ENCODE measurements at regions not wholly inside any gene's neighbourhood (a gene's known extent, or its start where the extent isn't known, plus 50 kb on each side); places are given as distances from the start of the nearest gene placed in this dataset.

DNA sequence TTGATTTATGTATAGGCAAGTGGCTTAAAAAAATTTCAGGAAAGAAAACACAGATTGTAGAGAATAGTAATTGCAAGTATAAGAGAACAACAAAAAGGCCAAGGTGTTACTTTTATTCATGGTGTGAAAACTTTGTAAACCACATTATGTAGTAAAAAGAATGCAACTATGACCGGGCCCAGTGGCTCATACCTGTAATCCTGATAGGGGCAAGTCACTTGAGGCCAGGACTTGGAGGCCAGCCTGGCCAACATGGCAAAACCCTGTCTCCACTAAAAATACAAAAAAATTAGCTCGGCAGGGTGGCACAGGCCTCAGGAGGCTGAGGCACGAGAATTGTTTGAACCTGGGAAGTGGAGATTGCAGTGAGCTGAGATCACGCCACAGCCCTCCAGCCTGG, 131.7 kb downstream of the DCK start:
- Histone ChIP-seq H3K36me3 (ENCODE audit: control insufficient read depth, insufficient read depth, low read length) (no peaks in the 10 kb centered on the region), H3K9me3 (ENCODE audit: control insufficient read depth, insufficient read depth, low read length) (no peaks in the 10 kb centered on the region; the same call in 1 of the 2 replicates), H3K4me1 (ENCODE audit: control insufficient read depth, insufficient read depth, low read length) (no peaks in the 10 kb centered on the region; the same call in 1 of the 2 replicates), H3K4me3 (ENCODE audit: low read length) (no peak overlapping the region), H3K27me3 (ENCODE audit: control insufficient read depth, insufficient read depth, low read length) (no peaks in the 10 kb centered on the region), H3K27ac (ENCODE audit: low read length) (no peak overlapping the region)
- no peak for DNase-seq (ENCODE audit: low read depth, low spot score)
- WGBS (ENCODE audit: insufficient coverage, insufficient read length), result no CpG with 5 or more reads among the region's 4 CpGs

DNA sequence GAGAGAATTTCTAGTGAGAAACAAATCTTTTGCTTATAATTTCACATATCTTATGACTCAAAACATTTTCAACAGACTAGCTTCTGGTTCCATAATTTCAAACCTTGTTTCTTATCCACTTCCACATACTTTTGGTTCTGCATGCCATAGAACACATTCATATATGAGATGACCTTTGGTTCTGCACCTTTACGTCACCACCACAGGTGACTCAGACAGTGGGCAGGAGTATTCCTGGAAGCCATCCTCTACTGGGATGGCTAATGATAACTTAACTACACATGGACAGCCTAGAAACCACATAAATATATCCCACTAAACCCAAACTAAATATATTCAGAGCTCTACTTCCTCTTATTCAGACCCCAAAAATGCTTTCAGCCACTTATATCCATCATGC, 133.3 kb downstream of the DCK start:
- DNase-seq (ENCODE audit: low read depth, low spot score), result no peak
- Histone ChIP-seq H3K27ac (ENCODE audit: low read length) (no peak overlapping the region), H3K36me3 (ENCODE audit: control insufficient read depth, insufficient read depth, low read length) (no peaks in the 10 kb centered on the region), H3K4me3 (ENCODE audit: low read length) (no peak overlapping the region), H3K27me3 (ENCODE audit: control insufficient read depth, insufficient read depth, low read length) (no peaks in the 10 kb centered on the region), H3K9me3 (ENCODE audit: control insufficient read depth, insufficient read depth, low read length) (no peaks in the 10 kb centered on the region), H3K4me1 (ENCODE audit: control insufficient read depth, insufficient read depth, low read length) (no peaks in the 10 kb centered on the region)
- WGBS (ENCODE audit: insufficient coverage, insufficient read length), result no CpG with 5 or more reads among the region's 1 CpG

DNA sequence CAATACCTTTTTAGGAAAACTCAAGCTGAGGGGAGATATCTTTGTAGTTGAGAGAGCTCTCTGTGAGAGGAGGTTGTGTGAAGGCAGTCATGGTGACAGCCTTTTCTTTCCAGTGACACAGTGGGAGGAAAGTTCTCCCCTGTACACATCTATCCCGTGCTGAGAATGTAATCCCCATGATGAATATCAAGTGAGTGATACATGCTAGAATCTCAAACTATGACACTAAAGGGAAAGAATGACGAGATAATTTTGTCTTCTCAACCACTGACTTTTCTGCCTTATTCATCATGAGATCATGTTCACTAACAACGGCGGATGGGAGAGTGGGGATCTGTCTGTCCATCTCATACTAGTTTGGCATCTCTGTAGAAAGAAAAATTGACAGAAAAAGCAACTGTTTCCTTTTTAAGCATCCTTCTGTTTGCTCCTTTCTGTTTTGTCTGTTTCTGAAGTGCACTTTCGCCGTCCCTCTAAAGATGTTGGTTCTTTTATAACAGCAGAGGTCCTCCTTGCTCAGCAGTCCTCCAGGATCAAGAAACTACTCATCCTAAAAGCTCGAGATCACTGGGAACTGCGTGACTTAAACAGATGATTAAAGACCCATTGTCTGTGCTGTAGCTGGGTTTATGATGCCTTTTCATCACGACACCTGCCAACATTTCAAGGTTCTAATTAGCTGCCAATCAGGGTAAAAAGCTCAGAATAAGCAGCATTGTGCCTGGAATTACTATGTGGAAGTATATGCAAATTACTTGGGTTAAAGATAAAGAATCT, 137.6 kb downstream of the DCK start:
- Histone ChIP-seq H3K4me1 (ENCODE audit: control insufficient read depth, insufficient read depth, low read length) (no peaks in the 10 kb centered on the region), H3K4me3 (ENCODE audit: low read length) (no peak overlapping the region), H3K27ac (ENCODE audit: low read length) (no peak overlapping the region), H3K36me3 (ENCODE audit: control insufficient read depth, insufficient read depth, low read length) (no peaks in the 10 kb centered on the region), H3K27me3 (ENCODE audit: control insufficient read depth, insufficient read depth, low read length) (no peaks in the 10 kb centered on the region), H3K9me3 (ENCODE audit: control insufficient read depth, insufficient read depth, low read length) (no peaks in the 10 kb centered on the region)
- no peak for DNase-seq (ENCODE audit: low read depth, low spot score)
- no CpG with 5 or more reads among the region's 9 CpGs for WGBS (ENCODE audit: insufficient coverage, insufficient read length)

DNA sequence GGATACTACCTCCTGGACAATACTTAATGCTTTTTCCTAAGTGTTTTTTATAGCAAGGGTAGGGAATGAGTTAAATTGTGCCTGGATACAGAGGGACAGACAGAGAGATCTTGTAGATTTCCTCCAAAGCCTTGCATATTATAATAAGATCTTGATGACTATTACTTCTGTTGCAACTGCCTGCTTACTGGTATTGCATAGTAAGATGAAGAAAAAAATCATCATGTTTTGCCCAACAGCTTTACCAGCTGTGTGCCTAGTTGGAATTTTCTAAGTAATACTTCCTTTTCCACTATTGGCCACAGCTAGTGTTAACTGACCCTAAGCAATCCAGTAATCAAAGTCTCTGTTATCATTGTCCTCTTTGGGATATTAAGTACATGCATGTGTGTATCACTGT, 139.0 kb downstream of the DCK start:
- H3K27ac ChIP-seq (ENCODE audit: low read length), result no peak overlapping the region
- H3K27me3 ChIP-seq (ENCODE audit: control insufficient read depth, insufficient read depth, low read length), result no peaks in the 10 kb centered on the region
- no peak for DNase-seq (ENCODE audit: low read depth, low spot score)
- H3K9me3 ChIP-seq (ENCODE audit: control insufficient read depth, insufficient read depth, low read length), result no peaks in the 10 kb centered on the region
- H3K4me1 ChIP-seq (ENCODE audit: control insufficient read depth, insufficient read depth, low read length), result no peaks in the 10 kb centered on the region
- H3K4me3 ChIP-seq (ENCODE audit: low read length), result no peak overlapping the region
- no peaks in the 10 kb centered on the region for H3K36me3 ChIP-seq (ENCODE audit: control insufficient read depth, insufficient read depth, low read length)

DNA sequence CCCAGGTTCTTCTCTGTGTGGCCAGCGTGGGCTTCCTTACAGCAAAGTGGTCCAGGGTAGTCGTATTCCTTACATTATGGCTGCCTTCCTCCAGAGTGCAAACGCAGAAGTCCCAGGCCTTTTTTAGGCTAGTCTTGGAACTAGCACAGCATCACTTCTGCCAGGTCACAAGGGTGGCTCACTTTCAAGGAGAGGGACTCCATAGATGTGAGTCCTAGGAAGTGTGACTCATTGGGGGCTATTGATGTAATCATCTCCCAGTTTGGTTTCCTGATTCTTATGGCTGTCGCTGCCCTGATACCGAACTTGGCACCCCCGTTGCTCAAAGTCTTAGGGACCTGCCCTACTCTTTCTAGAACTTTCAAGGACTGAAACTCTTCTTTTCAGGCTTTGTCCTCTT, 140.0 kb downstream of the DCK start:
- H3K4me1 ChIP-seq (ENCODE audit: control insufficient read depth, insufficient read depth, low read length), result no peaks in the 10 kb centered on the region
- no peak for DNase-seq (ENCODE audit: low read depth, low spot score)
- WGBS (ENCODE audit: insufficient coverage, insufficient read length), result no CpG with 5 or more reads among the region's 6 CpGs
- no peaks in the 10 kb centered on the region for H3K9me3 ChIP-seq (ENCODE audit: control insufficient read depth, insufficient read depth, low read length)
- no peak overlapping the region for H3K4me3 ChIP-seq (ENCODE audit: low read length)
- no peaks in the 10 kb centered on the region for H3K27me3 ChIP-seq (ENCODE audit: control insufficient read depth, insufficient read depth, low read length)
- no peaks in the 10 kb centered on the region for H3K36me3 ChIP-seq (ENCODE audit: control insufficient read depth, insufficient read depth, low read length)
- no peak overlapping the region for H3K27ac ChIP-seq (ENCODE audit: low read length)

DNA sequence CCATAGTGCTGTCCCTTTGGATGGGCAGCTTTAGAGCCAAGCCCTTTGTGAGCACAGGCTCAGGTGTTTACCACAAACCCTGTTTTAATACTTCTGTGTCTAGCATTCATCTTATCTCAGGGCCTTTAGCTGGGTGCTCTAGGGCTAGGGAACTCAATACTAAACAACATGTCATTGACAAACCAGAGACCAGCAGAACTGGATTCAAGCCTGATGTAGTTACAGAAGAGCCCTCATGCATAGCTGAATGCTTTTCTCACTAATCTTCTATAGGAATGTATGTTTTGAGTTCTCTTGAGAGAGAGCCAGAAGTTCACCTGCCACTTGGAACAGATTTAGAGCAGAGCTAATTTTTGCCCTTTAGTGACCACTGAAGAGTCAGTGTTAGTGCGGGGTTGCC, 142.6 kb downstream of the DCK start:
- no CpG with 5 or more reads among the region's 1 CpG for WGBS (ENCODE audit: insufficient coverage, insufficient read length)
- DNase-seq (ENCODE audit: low read depth, low spot score), result no peak
- H3K9me3 ChIP-seq (ENCODE audit: control insufficient read depth, insufficient read depth, low read length), result no peaks in the 10 kb centered on the region
- no peaks in the 10 kb centered on the region for H3K27me3 ChIP-seq (ENCODE audit: control insufficient read depth, insufficient read depth, low read length)
- H3K4me1 ChIP-seq (ENCODE audit: control insufficient read depth, insufficient read depth, low read length), result no peaks in the 10 kb centered on the region
- no peaks in the 10 kb centered on the region for H3K36me3 ChIP-seq (ENCODE audit: control insufficient read depth, insufficient read depth, low read length)
- H3K27ac ChIP-seq (ENCODE audit: low read length), result no peak overlapping the region
- H3K4me3 ChIP-seq (ENCODE audit: low read length), result no peak overlapping the region

DNA sequence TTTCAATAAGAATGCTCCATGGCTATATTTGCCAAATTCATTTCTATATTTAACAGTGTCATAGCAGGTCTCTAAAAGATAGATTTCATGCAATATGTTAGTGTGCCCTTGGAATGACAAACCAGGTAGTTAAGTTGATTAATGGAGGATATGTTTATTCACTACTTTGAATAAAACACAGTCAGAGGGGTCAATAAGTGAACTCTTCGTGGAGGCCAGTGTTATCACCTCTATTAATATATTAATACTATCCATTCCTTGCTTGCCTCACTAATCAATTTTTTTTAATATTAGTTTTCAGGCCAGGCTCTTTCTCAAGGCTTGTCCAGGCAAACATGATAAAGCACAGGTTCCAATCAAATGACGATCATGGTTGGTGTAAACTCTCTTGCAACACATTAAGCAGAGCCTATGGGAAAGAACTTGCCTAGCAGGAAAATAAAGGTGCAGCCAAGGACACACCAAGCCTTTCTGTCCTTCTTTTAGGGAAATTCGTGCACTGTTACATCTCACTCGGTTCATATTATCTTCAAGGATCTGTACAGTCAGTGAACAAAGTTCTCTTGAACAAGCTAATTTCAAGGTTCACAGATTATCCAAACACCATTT, 144.7 kb downstream of the DCK start:
- no peak for DNase-seq (ENCODE audit: low read depth, low spot score)
- no peaks in the 10 kb centered on the region for H3K27me3 ChIP-seq (ENCODE audit: control insufficient read depth, insufficient read depth, low read length)
- H3K4me1 ChIP-seq (ENCODE audit: control insufficient read depth, insufficient read depth, low read length), result no peaks in the 10 kb centered on the region
- H3K9me3 ChIP-seq (ENCODE audit: control insufficient read depth, insufficient read depth, low read length), result no peaks in the 10 kb centered on the region
- no CpG with 5 or more reads among the region's 4 CpGs for WGBS (ENCODE audit: insufficient coverage, insufficient read length)
- no peak overlapping the region for H3K27ac ChIP-seq (ENCODE audit: low read length)
- H3K36me3 ChIP-seq (ENCODE audit: control insufficient read depth, insufficient read depth, low read length), result no peaks in the 10 kb centered on the region
- no peak overlapping the region for H3K4me3 ChIP-seq (ENCODE audit: low read length)

DNA sequence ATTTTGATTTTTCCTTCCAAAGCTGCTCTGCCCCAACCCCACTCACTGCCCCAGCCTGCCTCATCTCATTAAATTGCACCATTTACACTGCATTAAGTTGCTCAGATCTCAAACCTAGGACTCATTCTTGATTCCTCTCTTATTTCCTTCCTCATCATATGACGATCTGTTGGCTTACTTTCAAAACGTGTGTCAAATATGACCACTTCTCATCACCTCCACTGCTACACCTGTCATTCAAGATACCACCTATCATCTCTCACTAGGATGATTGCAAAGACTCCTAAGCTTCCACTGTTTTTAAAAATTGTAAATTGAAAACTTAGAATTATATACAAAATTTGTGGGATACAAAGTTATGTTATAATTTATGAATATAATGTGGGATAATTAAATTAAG, 147.1 kb downstream of the DCK start:
- Histone ChIP-seq H3K9me3 (ENCODE audit: control insufficient read depth, insufficient read depth, low read length) (no peaks in the 10 kb centered on the region), H3K36me3 (ENCODE audit: control insufficient read depth, insufficient read depth, low read length) (no peaks in the 10 kb centered on the region), H3K27ac (ENCODE audit: low read length) (no peak overlapping the region), H3K4me3 (ENCODE audit: low read length) (no peak overlapping the region), H3K27me3 (ENCODE audit: control insufficient read depth, insufficient read depth, low read length) (no peaks in the 10 kb centered on the region), H3K4me1 (ENCODE audit: control insufficient read depth, insufficient read depth, low read length) (no peaks in the 10 kb centered on the region)
- WGBS (ENCODE audit: insufficient coverage, insufficient read length), result no CpG with 5 or more reads among the region's 2 CpGs
- no peak for DNase-seq (ENCODE audit: low read depth, low spot score)

DNA sequence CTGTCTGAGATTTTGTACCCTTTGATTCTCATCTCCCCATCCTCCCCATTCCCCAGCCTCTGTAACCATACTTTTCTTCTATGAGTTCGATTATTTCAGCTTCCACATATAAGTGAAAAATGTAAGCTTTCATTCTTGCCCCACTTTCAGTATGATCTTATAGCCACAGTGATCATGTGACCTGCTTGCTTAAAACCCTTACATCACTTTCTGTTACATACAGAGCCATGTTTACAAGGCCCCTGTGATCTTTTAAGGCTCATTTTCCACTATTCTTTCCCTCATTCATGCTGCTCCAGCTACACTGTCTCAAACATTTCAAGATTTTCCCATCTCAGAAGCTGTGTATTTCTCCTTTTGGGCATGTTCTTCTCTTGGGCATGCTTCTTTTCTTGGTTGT, 147.7 kb downstream of the DCK start:
- no CpG with 5 or more reads among the region's 1 CpG for WGBS (ENCODE audit: insufficient coverage, insufficient read length)
- Histone ChIP-seq H3K9me3 (ENCODE audit: control insufficient read depth, insufficient read depth, low read length) (no peaks in the 10 kb centered on the region), H3K27me3 (ENCODE audit: control insufficient read depth, insufficient read depth, low read length) (no peaks in the 10 kb centered on the region), H3K27ac (ENCODE audit: low read length) (no peak overlapping the region), H3K36me3 (ENCODE audit: control insufficient read depth, insufficient read depth, low read length) (no peaks in the 10 kb centered on the region), H3K4me1 (ENCODE audit: control insufficient read depth, insufficient read depth, low read length) (no peaks in the 10 kb centered on the region), H3K4me3 (ENCODE audit: low read length) (no peak overlapping the region)
- DNase-seq (ENCODE audit: low read depth, low spot score), result no peak

DNA sequence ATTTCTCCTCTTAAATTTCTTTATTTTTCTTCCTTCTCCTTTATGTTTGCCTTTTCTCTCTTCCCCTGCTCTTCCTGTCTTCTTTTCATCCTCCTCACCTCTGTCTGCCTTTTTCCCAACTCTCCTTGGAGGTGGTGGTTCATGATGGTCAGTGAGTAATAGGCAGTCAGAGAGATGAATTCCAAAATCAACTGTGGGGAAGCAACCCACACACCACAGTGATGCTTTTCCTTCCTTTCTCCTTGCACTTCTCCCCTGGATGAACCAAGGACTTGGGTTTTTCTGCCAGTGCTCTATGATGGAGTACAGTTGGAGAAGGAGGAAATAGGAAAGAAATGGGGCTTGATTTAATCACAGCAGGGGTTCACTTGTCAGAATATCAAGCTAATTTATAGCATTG, 153.8 kb downstream of the DCK start:
- no peaks in the 10 kb centered on the region for H3K27me3 ChIP-seq (ENCODE audit: control insufficient read depth, insufficient read depth, low read length)
- no peak overlapping the region for H3K4me3 ChIP-seq (ENCODE audit: low read length)
- H3K4me1 ChIP-seq (ENCODE audit: control insufficient read depth, insufficient read depth, low read length), result no peaks in the 10 kb centered on the region
- no peaks in the 10 kb centered on the region for H3K36me3 ChIP-seq (ENCODE audit: control insufficient read depth, insufficient read depth, low read length)
- no peak overlapping the region for H3K27ac ChIP-seq (ENCODE audit: low read length)
- DNase-seq (ENCODE audit: low read depth, low spot score), result no peak
- H3K9me3 ChIP-seq (ENCODE audit: control insufficient read depth, insufficient read depth, low read length), result no peaks in the 10 kb centered on the region

DNA sequence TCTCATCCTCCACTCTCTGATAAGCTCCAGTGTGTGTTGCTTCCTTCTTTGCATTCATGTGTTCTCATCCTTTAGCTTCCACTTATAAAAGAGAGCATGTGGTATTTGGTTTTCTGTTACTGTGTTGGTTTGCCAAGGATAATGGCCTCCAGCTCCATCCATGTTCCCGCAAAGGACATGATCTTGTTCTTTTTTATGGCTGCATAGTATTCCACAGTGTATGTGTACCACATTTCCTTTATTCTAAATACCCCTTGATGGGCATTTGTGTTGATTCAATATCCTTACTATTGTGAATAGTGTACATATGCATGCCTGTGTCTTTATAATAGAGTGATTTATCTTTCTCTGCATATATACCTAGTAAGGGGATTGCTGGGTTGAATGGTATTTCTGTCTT, 155.1 kb downstream of the DCK start:
- DNase-seq (ENCODE audit: low read depth, low spot score), result no peak
- Histone ChIP-seq H3K27me3 (ENCODE audit: control insufficient read depth, insufficient read depth, low read length) (no peaks in the 10 kb centered on the region), H3K36me3 (ENCODE audit: control insufficient read depth, insufficient read depth, low read length) (no peaks in the 10 kb centered on the region), H3K9me3 (ENCODE audit: control insufficient read depth, insufficient read depth, low read length) (no peaks in the 10 kb centered on the region), H3K4me1 (ENCODE audit: control insufficient read depth, insufficient read depth, low read length) (no peaks in the 10 kb centered on the region), H3K27ac (ENCODE audit: low read length) (no peak overlapping the region), H3K4me3 (ENCODE audit: low read length) (no peak overlapping the region)
- WGBS (ENCODE audit: insufficient coverage, insufficient read length), result no CpG with 5 or more reads among the region's 1 CpG
